Endothelial cell of umbilical vein (primary cell): ENCODE measurements at regions not wholly inside any gene's neighbourhood (a gene's known extent, or its start where the extent isn't known, plus 50 kb on each side); places are given as distances from the start of the nearest gene placed in this dataset.

Experiments used
- BruUV-seq: library from RNA; stranded (reverse); fragments of 400-500 nt; replicated peaks from 2 replicates; lab custom pipeline; 2021; lab: Mats Ljungman, UMichigan
- CTCF ChIA-PET: fragments of 300-600, 350-600 bp; sonication (Branson Sonifier 250); formaldehyde crosslinking; loops from one replicate; lab custom pipeline; 2021; ENCODE audit warnings: antibody characterized with exemption, inconsistent platforms; lab: Charles Lee
- POLR2A ChIA-PET: fragments of 300-600, 350-600 bp; sonication (Branson Sonifier 250); formaldehyde crosslinking; loops from one replicate; lab custom pipeline; 2021; ENCODE audit warnings: antibody characterized with exemption, inconsistent platforms; lab: Charles Lee
- DNase-seq: peaks from one replicate; pipeline ENCODE4 v3.0.0-alpha.2; 2011; ENCODE audit warnings: low read depth, low spot score
- FAIRE-seq: peaks from 2 replicates; lab custom pipeline; 2011; peaks lifted over from hg19 to GRCh38; lab: Jason Lieb, UNC
- H2AFZ ChIP-seq: 2 replicates; pipeline ENCODE4 v1.6.0; 2012; ENCODE audit warnings: low read depth, low read length, control low read depth, inconsistent platforms
- H3K27ac ChIP-seq: 2 replicates; pipeline ENCODE4 v1.5.1; 2011; ENCODE audit warnings: low read depth, mild to moderate bottlenecking, control low read depth, low read length, moderate library complexity; ENCODE audit not compliant: insufficient read depth
- H3K27me3 ChIP-seq, 2 experiments: 2 replicates each; pipeline versions ENCODE4 v1.6.0 to v1.6.1; 2011; ENCODE audit warnings: low read length in 2 of 2, mixed read lengths in 1 of 2; ENCODE audit not compliant: control insufficient read depth in 2 of 2, insufficient read depth in 2 of 2
- H3K36me3 ChIP-seq, 2 experiments: 2 replicates in 1 of 2; 3 replicates in 1 of 2; pipeline ENCODE4 v1.5.1; 2011; ENCODE audit warnings: low read length in 2 of 2, mild to moderate bottlenecking in 1 of 2, moderate library complexity in 1 of 2; ENCODE audit not compliant: control insufficient read depth in 2 of 2, insufficient read depth in 2 of 2; ENCODE audit errors: extremely low read depth in 1 of 2
- H3K4me1 ChIP-seq: 3 replicates; pipeline ENCODE4 v1.5.1; 2011; ENCODE audit warnings: mild to moderate bottlenecking, low read length; ENCODE audit not compliant: control insufficient read depth, insufficient read depth; ENCODE audit errors: extremely low read depth
- H3K4me2 ChIP-seq: 2 replicates; pipeline ENCODE4 v1.6.1; 2011; ENCODE audit warnings: low read length, control low read depth, mixed read lengths; ENCODE audit not compliant: insufficient read depth
- H3K4me3 ChIP-seq, 3 experiments: fragments of 200-600 bp in 1 of 3; sonication (generic), shearing (Covaris generic) in 1 of 3; replicated peaks in 1 of 3; 2 replicates each; pipeline ENCODE4 v1.5.1; 2011 to 2016; ENCODE audit warnings: control low read depth in 3 of 3, low read length in 3 of 3, mild to moderate bottlenecking in 2 of 3, inconsistent platforms in 1 of 3, low read depth in 1 of 3, moderate library complexity in 1 of 3; ENCODE audit not compliant: insufficient read depth in 1 of 3
- H3K79me2 ChIP-seq: 2 replicates; pipeline ENCODE4 v1.6.0; 2012; ENCODE audit warnings: low read length, inconsistent platforms; ENCODE audit not compliant: control insufficient read depth, insufficient read depth
- H3K9ac ChIP-seq: replicated peaks from 2 replicates; pipeline ENCODE3; 2011; ENCODE audit warnings: low read length, control low read depth; ENCODE audit not compliant: insufficient read depth; ENCODE audit errors: extremely low read depth
- H3K9me1 ChIP-seq: replicated peaks from 3 replicates; pipeline ENCODE4 v1.6.0; 2011; ENCODE audit warnings: mild to moderate bottlenecking, low read length; ENCODE audit not compliant: control insufficient read depth, insufficient read depth; ENCODE audit errors: extremely low read depth
- H3K9me3 ChIP-seq: replicated peaks from 2 replicates; pipeline ENCODE4 v1.5.1; 2012; ENCODE audit warnings: low read length, inconsistent platforms; ENCODE audit not compliant: control insufficient read depth, insufficient read depth
- H4K20me1 ChIP-seq: replicated peaks from 2 replicates; pipeline ENCODE3; 2011; ENCODE audit warnings: mild to moderate bottlenecking, low read length; ENCODE audit not compliant: control insufficient read depth, insufficient read depth; ENCODE audit errors: extremely low read depth
- EZH2 ChIP-seq: IDR thresholded peaks from 2 replicates; pipeline ENCODE4 v1.6.1; 2012; ENCODE audit warnings: borderline replicate concordance, low read depth, mild to moderate bottlenecking, moderate library complexity, low read length, inconsistent platforms; ENCODE audit not compliant: severe bottlenecking
- FOS ChIP-seq: IDR thresholded peaks from 2 replicates; pipeline ENCODE4 v1.6.1; 2011; ENCODE audit warnings: mild to moderate bottlenecking, low read length, moderate library complexity, borderline replicate concordance; ENCODE audit not compliant: insufficient read depth
- GATA2 ChIP-seq: IDR thresholded peaks from 2 replicates; pipeline ENCODE4 v1.7.0; 2011; ENCODE audit warnings: low read depth, mild to moderate bottlenecking, moderate library complexity, mixed read lengths, low read length; ENCODE audit not compliant: insufficient read length, insufficient read depth
- JUN ChIP-seq: IDR thresholded peaks from 2 replicates; pipeline ENCODE4 v1.6.1; 2011; ENCODE audit warnings: borderline replicate concordance, low read depth; ENCODE audit not compliant: insufficient read length, insufficient read depth
- MAX ChIP-seq: IDR thresholded peaks from 2 replicates; pipeline ENCODE4 v1.6.1; 2011; ENCODE audit not compliant: insufficient read depth, insufficient read length
- MYC ChIP-seq: IDR thresholded peaks from one replicate; pipeline ENCODE4 v1.6.1; 2011; ENCODE audit warnings: mild to moderate bottlenecking, low read depth, low read length
- POLR2AphosphoS5 ChIP-seq: IDR thresholded peaks from 2 replicates; pipeline ENCODE4 v1.6.1; 2012; ENCODE audit warnings: low read depth, mild to moderate bottlenecking, control low read depth, low read length, moderate library complexity; ENCODE audit not compliant: insufficient read depth
- dilution Hi-C: fragments of 300-500 bp; cut with MboI; formaldehyde crosslinking; loops from one replicate; pipeline ENCODE4 v1.15.0; 2019; ENCODE audit warnings: low sequenced_read_pairs; ENCODE audit not compliant: extremely low pct_ligation_motif_present
- intact Hi-C: fragments of 100-400 bp; cut with micrococcal nuclease; formaldehyde crosslinking; loops from one replicate; pipeline ENCODE4 v1.10.0; 2022

GRCh38 chr10:90440870-90441269 is 417.0 kb downstream of the HTR7 start:
- Histone ChIP-seq H3K27me3 (no peaks in the 10 kb centered on the region), H3K4me3 (no peak overlapping the region), H3K36me3 (no peaks in the 10 kb centered on the region), H2AFZ (no peak overlapping the region), H3K9me3 (no peaks in the 10 kb centered on the region), H3K27ac (no peak overlapping the region), H4K20me1 (no peaks in the 10 kb centered on the region), H3K9me1 (no peaks in the 10 kb centered on the region), H3K9ac (no peak overlapping the region), H3K79me2 (no peaks in the 10 kb centered on the region), H3K4me2 (no peak overlapping the region), H3K4me1 (no peaks in the 10 kb centered on the region)
- POLR2A ChIA-PET: no interaction called here
- TF ChIP-seq GATA2: no peak
- no peak for TF ChIP-seq MYC
- TF ChIP-seq POLR2AphosphoS5: no peak
- TF ChIP-seq JUN: no peak
- TF ChIP-seq EZH2: no peak
- TF ChIP-seq MAX: no peak
- TF ChIP-seq FOS: no peak
- DNase-seq (no peak), FAIRE-seq (no peak)
- intact Hi-C loops (no loop called here), dilution Hi-C loops (no loop called here)
- no TSS peak for BruUV-seq
- CTCF ChIA-PET: interaction anchor here (1.1 kb wide), 1 partner anchor 13 kb away, joined by 4 read pairs; no protein-coding TSS in a partner anchor

DNA sequence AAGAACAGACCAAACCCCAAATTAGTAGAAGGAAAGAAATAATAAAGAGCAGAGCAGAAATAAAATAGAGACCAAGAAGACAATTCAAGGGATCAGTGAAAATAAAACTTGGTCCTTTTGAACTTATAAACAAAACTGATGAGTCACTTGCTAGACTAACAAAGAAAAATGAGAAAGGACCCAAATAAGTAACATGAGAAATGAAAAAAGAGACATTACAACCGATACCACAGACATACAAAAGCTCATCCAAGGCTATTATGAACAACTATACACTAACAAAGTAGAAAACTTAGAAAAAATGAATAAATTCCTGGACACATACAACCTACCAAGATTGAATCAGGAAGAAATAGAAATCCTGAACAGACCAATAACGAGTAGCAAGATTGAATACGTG is 414.5 kb downstream of the HTR7 start:
- no peak for DNase-seq
- peaks cover 3% of the 10 kb centered on the region for H3K4me1 ChIP-seq
- FAIRE-seq: no peak
- H3K27ac ChIP-seq: no peak overlapping the region
- intact Hi-C loops: no loop called here
- CTCF ChIA-PET: no interaction called here
- no peaks in the 10 kb centered on the region for H3K9me1 ChIP-seq
- dilution Hi-C loops: no loop called here
- H4K20me1 ChIP-seq: no peaks in the 10 kb centered on the region
- H3K9ac ChIP-seq: no peak overlapping the region
- no peak overlapping the region for H2AFZ ChIP-seq
- H3K79me2 ChIP-seq: no peaks in the 10 kb centered on the region
- no peaks in the 10 kb centered on the region for H3K27me3 ChIP-seq
- H3K4me3 ChIP-seq: no peak overlapping the region
- no peaks in the 10 kb centered on the region for H3K9me3 ChIP-seq
- TF ChIP-seq JUN (no peak), FOS (no peak), MAX (no peak), MYC (no peak)
- H3K4me2 ChIP-seq: no peak overlapping the region
- no TSS peak for BruUV-seq
- H3K36me3 ChIP-seq: no peaks in the 10 kb centered on the region
- POLR2A ChIA-PET: no interaction called here
